GM12873 (cell line): ENCODE measurements at regions not wholly inside any gene's neighbourhood (a gene's known extent, or its start where the extent isn't known, plus 50 kb on each side); places are given as distances from the start of the nearest gene placed in this dataset.

Experiments used
- CTCF ChIP-seq: IDR thresholded peaks from 2 replicates; pipeline ENCODE4 v1.5.1; 2012; ENCODE audit warnings: low read depth, mild to moderate bottlenecking, moderate library complexity, low read length, control low read depth; ENCODE audit not compliant: insufficient read depth; ENCODE audit errors: missing control alignments

- no peak for TF ChIP-seq CTCF
These were observed 133.9 kb upstream of the ANKRD55 start for GRCh38 chr5:56366986-56367385.

GRCh38 chr5:56361398-56361797, 128.3 kb upstream of the ANKRD55 start:
- TF ChIP-seq CTCF, result no peak

- TF ChIP-seq CTCF, result no peak
These were observed 127.7 kb upstream of the ANKRD55 start for GRCh38 chr5:56360816-56361215.

GRCh38 chr5:56359809-56360685, 126.9 kb upstream of the ANKRD55 start:
- TF ChIP-seq CTCF, result no peak

GRCh38 chr5:56358703-56359681, 125.9 kb upstream of the ANKRD55 start:
- TF ChIP-seq CTCF, result no peak

- no peak for TF ChIP-seq CTCF
These were observed 124.9 kb upstream of the ANKRD55 start for GRCh38 chr5:56358046-56358445.

- TF ChIP-seq CTCF, result no peak
These were observed 124.3 kb upstream of the ANKRD55 start for GRCh38 chr5:56357426-56357825.
